Esophagus muscularis mucosa (tissue), 4 donors: ENCODE measurements at regions not wholly inside any gene's neighbourhood (a gene's known extent, or its start where the extent isn't known, plus 50 kb on each side); places are given as distances from the start of the nearest gene placed in this dataset.

Experiments used
- DNase-seq: peaks from one replicate; pipeline ENCODE4 v3.0.0-alpha.2; 2017; ENCODE audit errors: extremely low spot score
- H3K27ac ChIP-seq, 4 donors: fragments of 200-600 bp; sonication (generic); replicated peaks in 1 of 4; 1 replicate in 3 of 4; 2 replicates in 1 of 4; pipeline ENCODE4 v1.5.1; 2016 to 2019; ENCODE audit warnings: mild to moderate bottlenecking in 1 of 4
- H3K27me3 ChIP-seq, 4 donors: fragments of 200-600 bp; sonication (generic); one replicate each; pipeline versions ENCODE4 v1.5.1 to v1.6.0; 2016 to 2019
- H3K36me3 ChIP-seq, 4 donors: fragments of 200-600 bp; sonication (generic); one replicate each; pipeline ENCODE4 v1.5.1; 2016 to 2019
- H3K4me1 ChIP-seq, 4 donors: fragments of 200-600 bp; sonication (generic); one replicate each; pipeline ENCODE4 v1.5.1; 2016 to 2019
- H3K4me3 ChIP-seq, 4 donors: fragments of 200-600 bp; sonication (generic); 1 replicate in 2 of 4; 2 replicates in 2 of 4; pipeline ENCODE4 v1.5.1; 2016 to 2019; ENCODE audit warnings: mild to moderate bottlenecking in 4 of 4, moderate library complexity in 1 of 4
- H3K9me3 ChIP-seq, 4 donors: fragments of 200-600 bp; sonication (generic); 1 replicate in 3 of 4; 2 replicates in 1 of 4; pipeline ENCODE4 v1.5.1; 2016 to 2019
- EP300 ChIP-seq: sonication (generic); formaldehyde crosslinking; IDR thresholded peaks from one replicate; pipeline ENCODE4 v1.6.1; 2017; ENCODE audit warnings: antibody characterized with exemption
- POLR2A ChIP-seq: fragments of 450-650 bp; IDR thresholded peaks from one replicate; pipeline ENCODE4 v1.6.1; 2017; ENCODE audit warnings: antibody characterized with exemption, moderate library complexity, mild to moderate bottlenecking, low read depth
- POLR2AphosphoS5 ChIP-seq, 2 donors: sonication (generic); formaldehyde crosslinking; IDR thresholded peaks; one replicate each; pipeline ENCODE4 v1.6.1; 2017; ENCODE audit warnings: antibody characterized with exemption in 2 of 2
- WGBS: methylation state at CpG from one replicate; pipeline ENCODE4 v1.1.5; 2018; 5-methylcytosine and 5-hydroxymethylcytosine counted together
- intact Hi-C: fragments of 100-400 bp; cut with DNase I; formaldehyde crosslinking; loops from one replicate; pipeline ENCODE4 v1.15.1; 2023
- TF ChIP-seq, protein P1 (sequence below), 3 experiments: fragments of 200-600 bp in 2 of 3; fragments of 450-650 bp in 1 of 3; sonication (generic) in 2 of 3; IDR thresholded peaks; one replicate each; pipeline ENCODE4 v1.5.1; 2017 to 2019; ENCODE audit warnings: antibody characterized with exemption in 3 of 3, mild to moderate bottlenecking in 2 of 3, moderate library complexity in 1 of 3

DNA sequence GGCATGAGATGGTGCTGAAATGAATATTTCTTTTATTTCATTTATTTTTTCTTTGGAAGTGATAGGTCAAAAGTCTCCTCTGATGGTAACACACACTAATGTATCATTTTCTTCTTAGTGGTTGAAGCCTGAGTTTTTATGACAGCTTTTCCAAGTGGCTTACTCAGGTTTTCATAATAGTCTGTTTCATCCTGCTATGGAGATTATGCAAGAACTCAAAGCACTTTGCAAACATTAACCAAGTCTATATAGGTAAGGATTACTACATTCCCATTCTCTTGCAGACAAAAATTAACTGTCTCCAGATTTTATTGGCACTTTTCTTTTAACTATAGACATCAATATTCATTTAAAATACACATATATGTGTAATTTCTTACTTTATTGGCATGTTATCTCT, 572.6 kb upstream of the GCFC2 start:
- no peak overlapping the region for H3K4me3 ChIP-seq
- no peak for DNase-seq
- intact Hi-C loops, result no loop called here
- no peaks in the 10 kb centered on the region for H3K27me3 ChIP-seq
- H3K27ac ChIP-seq, result no peak overlapping the region
- no peaks in the 10 kb centered on the region for H3K9me3 ChIP-seq
- no peaks in the 10 kb centered on the region for H3K4me1 ChIP-seq
- H3K36me3 ChIP-seq, result no peaks in the 10 kb centered on the region
- TF ChIP-seq EP300 (no peak), POLR2AphosphoS5 (IDR thresholded peaks at IDR 0.05) (no peak), POLR2A (no peak)
- TF ChIP-seq, protein P1, sequence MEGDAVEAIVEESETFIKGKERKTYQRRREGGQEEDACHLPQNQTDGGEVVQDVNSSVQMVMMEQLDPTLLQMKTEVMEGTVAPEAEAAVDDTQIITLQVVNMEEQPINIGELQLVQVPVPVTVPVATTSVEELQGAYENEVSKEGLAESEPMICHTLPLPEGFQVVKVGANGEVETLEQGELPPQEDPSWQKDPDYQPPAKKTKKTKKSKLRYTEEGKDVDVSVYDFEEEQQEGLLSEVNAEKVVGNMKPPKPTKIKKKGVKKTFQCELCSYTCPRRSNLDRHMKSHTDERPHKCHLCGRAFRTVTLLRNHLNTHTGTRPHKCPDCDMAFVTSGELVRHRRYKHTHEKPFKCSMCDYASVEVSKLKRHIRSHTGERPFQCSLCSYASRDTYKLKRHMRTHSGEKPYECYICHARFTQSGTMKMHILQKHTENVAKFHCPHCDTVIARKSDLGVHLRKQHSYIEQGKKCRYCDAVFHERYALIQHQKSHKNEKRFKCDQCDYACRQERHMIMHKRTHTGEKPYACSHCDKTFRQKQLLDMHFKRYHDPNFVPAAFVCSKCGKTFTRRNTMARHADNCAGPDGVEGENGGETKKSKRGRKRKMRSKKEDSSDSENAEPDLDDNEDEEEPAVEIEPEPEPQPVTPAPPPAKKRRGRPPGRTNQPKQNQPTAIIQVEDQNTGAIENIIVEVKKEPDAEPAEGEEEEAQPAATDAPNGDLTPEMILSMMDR (IDR thresholded peaks at IDR 0.05), result no peak

DNA sequence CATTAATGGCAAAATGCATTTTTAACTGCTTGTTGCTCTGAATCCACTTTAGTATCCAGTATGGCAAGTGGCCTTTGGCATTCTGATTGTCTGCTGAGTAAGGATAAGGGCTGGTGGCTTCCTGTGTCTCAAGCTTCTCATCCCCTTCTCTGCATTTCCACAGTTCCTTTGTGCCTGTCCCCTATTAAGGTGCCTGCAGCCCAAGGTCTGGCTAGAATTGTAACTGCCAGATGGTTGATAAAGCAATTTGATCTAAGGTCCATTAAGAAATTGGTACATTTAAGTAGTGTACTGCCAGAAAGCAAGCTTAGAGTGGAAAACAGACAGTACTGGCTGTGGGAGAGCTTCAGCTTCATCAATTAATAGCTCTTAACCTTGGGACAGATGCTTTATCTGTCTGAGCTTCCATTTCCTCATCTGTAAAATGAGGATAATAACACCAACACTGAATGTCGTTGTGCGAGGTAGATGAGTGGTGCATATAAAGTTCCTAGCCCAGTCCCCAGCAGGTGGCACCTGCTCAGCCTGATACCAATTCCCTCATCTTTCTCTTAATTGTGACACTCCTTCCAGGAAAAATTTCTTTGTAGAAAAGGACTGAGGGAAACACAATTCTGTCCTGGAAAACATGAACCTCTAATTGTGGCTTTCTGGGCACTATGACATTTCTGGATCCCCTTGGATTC, 570.6 kb upstream of the GCFC2 start:
- no peak overlapping the region for H3K27ac ChIP-seq
- WGBS, result 82% methylated on average over 2 of the region's 2 CpGs
- TF ChIP-seq POLR2AphosphoS5 (IDR thresholded peaks at IDR 0.05) (no peak), EP300 (no peak), POLR2A (no peak)
- TF ChIP-seq, protein P1 (IDR thresholded peaks at IDR 0.05), result no peak
- H3K9me3 ChIP-seq, result no peaks in the 10 kb centered on the region
- no peaks in the 10 kb centered on the region for H3K4me1 ChIP-seq
- no peak for DNase-seq
- intact Hi-C loops, result no loop called here
- H3K27me3 ChIP-seq, result no peaks in the 10 kb centered on the region
- H3K36me3 ChIP-seq, result no peaks in the 10 kb centered on the region
- no peak overlapping the region for H3K4me3 ChIP-seq

DNA sequence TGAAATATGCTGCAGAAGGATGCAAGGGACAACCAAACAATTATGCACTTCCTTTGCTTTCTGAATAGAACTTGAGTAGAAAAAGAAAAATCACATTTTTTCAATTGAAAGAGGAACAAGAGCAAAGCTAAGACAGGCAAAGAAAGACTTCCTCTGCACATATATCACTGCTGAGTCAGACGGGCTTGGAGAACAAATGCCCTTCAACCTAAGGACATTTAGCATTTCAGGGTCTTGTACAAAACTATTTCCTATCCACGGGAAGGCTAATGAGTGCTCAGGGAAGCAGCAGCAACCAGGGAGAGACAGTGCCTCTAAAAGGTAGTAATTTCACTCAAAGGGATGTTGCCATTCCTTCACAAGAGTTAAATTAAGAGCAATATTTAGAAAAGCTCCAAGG, 570.0 kb upstream of the GCFC2 start:
- H3K4me3 ChIP-seq, result no peak overlapping the region
- H3K27ac ChIP-seq, result no peak overlapping the region
- no peak for DNase-seq
- WGBS, result 21% methylated on average over 2 of the region's 2 CpGs
- H3K36me3 ChIP-seq, result no peaks in the 10 kb centered on the region
- TF ChIP-seq POLR2A (no peak), EP300 (no peak), POLR2AphosphoS5 (IDR thresholded peaks at IDR 0.05) (no peak)
- TF ChIP-seq, protein P1 (IDR thresholded peaks at IDR 0.05), result no peak
- no peaks in the 10 kb centered on the region for H3K27me3 ChIP-seq
- no peaks in the 10 kb centered on the region for H3K9me3 ChIP-seq
- H3K4me1 ChIP-seq, result no peaks in the 10 kb centered on the region
- intact Hi-C loops, result no loop called here

DNA sequence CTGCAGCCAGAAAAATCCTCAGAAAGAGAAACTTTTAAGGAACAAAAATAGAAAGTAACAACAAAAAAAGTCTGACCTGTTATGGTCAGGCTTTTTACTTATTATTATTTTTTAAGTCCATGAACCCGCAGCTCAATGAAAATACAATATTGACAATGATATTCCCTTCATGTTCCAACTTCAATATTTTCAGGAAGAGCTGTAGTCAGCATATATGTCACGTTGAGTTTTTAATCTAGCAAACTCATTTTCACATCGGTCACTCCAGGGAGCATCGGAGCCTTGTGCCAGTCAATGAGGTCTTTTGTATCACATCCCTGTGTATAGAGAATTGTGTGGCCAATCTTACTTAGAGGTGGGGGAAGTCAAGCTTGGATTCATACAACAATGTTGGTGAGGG, 568.4 kb upstream of the GCFC2 start:
- Histone ChIP-seq H3K9me3 (no peaks in the 10 kb centered on the region), H3K27me3 (no peaks in the 10 kb centered on the region), H3K27ac (no peak overlapping the region), H3K4me3 (no peak overlapping the region), H3K4me1 (no peaks in the 10 kb centered on the region), H3K36me3 (no peaks in the 10 kb centered on the region)
- DNase-seq, result no peak
- intact Hi-C loops, result no loop called here
- WGBS, result 68% methylated on average over 4 of the region's 4 CpGs
- TF ChIP-seq POLR2A (no peak), EP300 (no peak), POLR2AphosphoS5 (IDR thresholded peaks at IDR 0.05) (no peak)
- TF ChIP-seq, protein P1 (IDR thresholded peaks at IDR 0.05), result no peak

DNA sequence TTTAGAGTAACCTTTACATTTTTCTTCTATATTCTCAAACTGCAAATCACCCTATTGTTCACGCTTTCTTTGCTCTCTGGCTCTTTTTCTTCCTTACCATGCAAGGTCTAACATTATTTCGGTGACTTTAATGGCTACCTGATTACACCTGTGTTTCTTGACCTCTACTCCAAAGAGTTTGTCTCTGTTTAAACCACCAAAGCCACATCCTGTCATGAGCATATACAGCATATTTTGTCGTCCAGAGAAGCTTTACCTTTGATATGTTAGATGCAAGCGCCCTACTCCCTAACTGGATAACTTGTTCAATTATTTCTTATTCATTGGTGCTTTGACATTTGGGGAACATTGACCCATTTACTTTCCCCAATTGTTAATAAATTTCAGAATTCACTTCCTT, 565.1 kb upstream of the GCFC2 start:
- no peak overlapping the region for H3K27ac ChIP-seq
- WGBS, result 92% methylated on average over 4 of the region's 4 CpGs
- intact Hi-C loops, result no loop called here
- no peaks in the 10 kb centered on the region for H3K9me3 ChIP-seq
- no peaks in the 10 kb centered on the region for H3K36me3 ChIP-seq
- no peak overlapping the region for H3K4me3 ChIP-seq
- TF ChIP-seq POLR2A (no peak), POLR2AphosphoS5 (IDR thresholded peaks at IDR 0.05) (no peak), EP300 (no peak)
- TF ChIP-seq, protein P1 (IDR thresholded peaks at IDR 0.05), result no peak
- H3K4me1 ChIP-seq, result no peaks in the 10 kb centered on the region
- H3K27me3 ChIP-seq, result no peaks in the 10 kb centered on the region
- no peak for DNase-seq
